TTC549 (cell line): ENCODE measurements at regions not wholly inside any gene's neighbourhood (a gene's known extent, or its start where the extent isn't known, plus 50 kb on each side); places are given as distances from the start of the nearest gene placed in this dataset.
"Not testable (repeated sequence)": the region's sequence is repeated elsewhere in the genome, so short reads cannot be mapped to it uniquely, and the experiment has no call there.

ENCODE experiments used
- FAIRE-seq: peaks from 2 replicates; lab custom pipeline; 2012; peaks lifted over from hg19 to GRCh38; lab: Jason Lieb, UNC

GRCh38 chr4:164212714-164213113 lies 541.2 kb upstream of the SMIM31 start:
- no peak for FAIRE-seq

- no peak for FAIRE-seq
These were observed 538.7 kb upstream of the SMIM31 start for GRCh38 chr4:164215113-164215741.

GRCh38 chr4:164221631-164222030 lies 532.3 kb upstream of the SMIM31 start:
- no peak for FAIRE-seq

- no peak for FAIRE-seq
These were observed 529.1 kb upstream of the SMIM31 start for GRCh38 chr4:164224871-164225270.

- no peak for FAIRE-seq
These were observed 524.7 kb upstream of the SMIM31 start for GRCh38 chr4:164229255-164229654.

GRCh38 chr4:164239433-164239832 lies 514.5 kb upstream of the SMIM31 start:
- FAIRE-seq: no peak

GRCh38 chr4:164239976-164240375 lies 514.0 kb upstream of the SMIM31 start:
- no peak for FAIRE-seq

- FAIRE-seq: no peak
These were observed 502.7 kb upstream of the SMIM31 start for GRCh38 chr4:164251257-164251656.

GRCh38 chr4:164252286-164252685 lies 501.6 kb upstream of the SMIM31 start:
- FAIRE-seq: no peak

- no peak for FAIRE-seq
These were observed 492.1 kb upstream of the SMIM31 start for GRCh38 chr4:164261831-164262230.

GRCh38 chr4:164262508-164262907 lies 491.4 kb upstream of the SMIM31 start:
- FAIRE-seq: not testable (repeated sequence)

GRCh38 chr4:164277414-164277813 lies 476.5 kb upstream of the SMIM31 start:
- not testable (repeated sequence) for FAIRE-seq

GRCh38 chr4:164287173-164287572 lies 466.8 kb upstream of the SMIM31 start:
- no peak for FAIRE-seq

- no peak for FAIRE-seq
These were observed 465.4 kb upstream of the SMIM31 start for GRCh38 chr4:164288578-164288977.

GRCh38 chr4:164293203-164293602 lies 460.7 kb upstream of the SMIM31 start:
- no peak for FAIRE-seq

- no peak for FAIRE-seq
These were observed 460.2 kb upstream of the SMIM31 start for GRCh38 chr4:164293743-164294142.

- FAIRE-seq: no peak
These were observed 452.5 kb upstream of the SMIM31 start for GRCh38 chr4:164301430-164301829.

GRCh38 chr4:164304101-164304639 lies 449.8 kb upstream of the SMIM31 start:
- no peak for FAIRE-seq

- FAIRE-seq: no peak
These were observed 449.1 kb upstream of the SMIM31 start for GRCh38 chr4:164304861-164305260.

GRCh38 chr4:164307262-164307661 lies 446.7 kb upstream of the SMIM31 start:
- no peak for FAIRE-seq

- FAIRE-seq: no peak
These were observed 441.3 kb upstream of the SMIM31 start for GRCh38 chr4:164312671-164313070.

- no peak for FAIRE-seq
These were observed 440.1 kb upstream of the SMIM31 start for GRCh38 chr4:164313853-164314252.

GRCh38 chr4:164318350-164318749 lies 435.6 kb upstream of the SMIM31 start:
- no peak for FAIRE-seq

- no peak for FAIRE-seq
These were observed 434.2 kb upstream of the SMIM31 start for GRCh38 chr4:164319688-164320087.

- FAIRE-seq: no peak
These were observed 433.1 kb upstream of the SMIM31 start for GRCh38 chr4:164320847-164321246.
